ENCODE measurements at regions not wholly inside any gene's neighbourhood (a gene's known extent, or its start where the extent isn't known, plus 50 kb on each side); places are given as distances from the start of the nearest gene placed in this dataset.
A peak's percentile ranks its signal among the peaks of the same experiment; 100 is the strongest.

- H3K4me1 ChIP-seq (ENCODE audit: control insufficient read depth, insufficient read depth, low read length): no peaks in the 10 kb centered on the region
- no peak overlapping the region for H3K27ac ChIP-seq (ENCODE audit: low read length)
- H3K36me3 ChIP-seq (ENCODE audit: control insufficient read depth, insufficient read depth, low read length): no peaks in the 10 kb centered on the region
- WGBS (ENCODE audit: insufficient coverage, low lambda C conversion rate): 70% methylated on average over 3 of the region's 6 CpGs
- no peaks in the 10 kb centered on the region for H3K27me3 ChIP-seq (ENCODE audit: control insufficient read depth, insufficient read depth, low read length)
- no peak for DNase-seq
- H3K4me3 ChIP-seq (ENCODE audit: low read length): no peak overlapping the region
- no peaks in the 10 kb centered on the region for H3K9me3 ChIP-seq (ENCODE audit: control insufficient read depth, low read depth, low read length)
Observed at GRCh38 chr10:42973411-42973810, 103.5 kb upstream of the RET start.

- no CpG with 5 or more reads among the region's 9 CpGs for WGBS (ENCODE audit: insufficient coverage, low lambda C conversion rate)
- Histone ChIP-seq H3K27ac (ENCODE audit: low read length) (no peak overlapping the region), H3K27me3 (ENCODE audit: control insufficient read depth, insufficient read depth, low read length) (no peaks in the 10 kb centered on the region), H3K4me3 (ENCODE audit: low read length) (no peak overlapping the region), H3K36me3 (ENCODE audit: control insufficient read depth, insufficient read depth, low read length) (no peaks in the 10 kb centered on the region), H3K9me3 (ENCODE audit: control insufficient read depth, low read depth, low read length) (no peaks in the 10 kb centered on the region), H3K4me1 (ENCODE audit: control insufficient read depth, insufficient read depth, low read length) (no peaks in the 10 kb centered on the region)
- no peak for DNase-seq
Observed at GRCh38 chr10:42973870-42974692, 102.8 kb upstream of the RET start.

GRCh38 chr10:42974693-42975002, 102.2 kb upstream of the RET start:
- Histone ChIP-seq H3K27me3 (ENCODE audit: control insufficient read depth, insufficient read depth, low read length) (no peaks in the 10 kb centered on the region), H3K4me3 (ENCODE audit: low read length) (no peak overlapping the region), H3K9me3 (ENCODE audit: control insufficient read depth, low read depth, low read length) (no peaks in the 10 kb centered on the region), H3K27ac (ENCODE audit: low read length) (no peak overlapping the region), H3K4me1 (ENCODE audit: control insufficient read depth, insufficient read depth, low read length) (no peaks in the 10 kb centered on the region), H3K36me3 (ENCODE audit: control insufficient read depth, insufficient read depth, low read length) (no peaks in the 10 kb centered on the region)
- DNase-seq: no peak
- no CpG with 5 or more reads among the region's 3 CpGs for WGBS (ENCODE audit: insufficient coverage, low lambda C conversion rate)

DNA sequence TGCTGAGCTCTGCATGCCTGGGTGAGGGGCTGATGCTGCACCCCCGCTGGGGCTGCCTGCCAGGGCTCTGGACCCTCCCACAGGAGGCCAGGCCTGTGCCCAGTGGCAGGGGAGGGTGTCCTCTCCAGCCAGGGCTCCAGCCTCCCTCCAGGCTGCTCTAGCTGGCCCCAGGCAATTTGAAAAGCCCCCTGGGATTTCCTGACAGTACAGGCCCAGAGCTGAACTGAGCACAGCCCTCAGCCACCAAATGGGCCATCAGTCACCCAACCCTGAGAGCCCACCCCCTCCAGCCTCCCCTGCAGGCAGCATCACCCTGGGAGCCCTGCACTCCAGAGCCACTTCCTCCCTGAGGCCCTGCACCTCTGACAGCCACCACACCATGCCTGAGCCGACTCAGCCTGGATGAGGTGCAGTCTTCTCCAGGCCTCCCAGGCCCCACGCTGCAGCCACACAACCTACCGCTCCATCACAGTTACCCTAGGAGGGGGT, 101.8 kb upstream of the RET start:
- Histone ChIP-seq H3K4me3 (ENCODE audit: low read length) (no peak overlapping the region), H3K27ac (ENCODE audit: low read length) (no peak overlapping the region), H3K36me3 (ENCODE audit: control insufficient read depth, insufficient read depth, low read length) (no peaks in the 10 kb centered on the region), H3K9me3 (ENCODE audit: control insufficient read depth, low read depth, low read length) (no peaks in the 10 kb centered on the region), H3K4me1 (ENCODE audit: control insufficient read depth, insufficient read depth, low read length) (no peaks in the 10 kb centered on the region), H3K27me3 (ENCODE audit: control insufficient read depth, insufficient read depth, low read length) (no peaks in the 10 kb centered on the region)
- no peak for DNase-seq
- WGBS (ENCODE audit: insufficient coverage, low lambda C conversion rate): no CpG with 5 or more reads among the region's 4 CpGs

GRCh38 chr10:42975558-42976340, 101.1 kb upstream of the RET start:
- Histone ChIP-seq H3K9me3 (ENCODE audit: control insufficient read depth, low read depth, low read length) (no peaks in the 10 kb centered on the region), H3K27ac (ENCODE audit: low read length) (no peak overlapping the region), H3K27me3 (ENCODE audit: control insufficient read depth, insufficient read depth, low read length) (no peaks in the 10 kb centered on the region), H3K4me1 (ENCODE audit: control insufficient read depth, insufficient read depth, low read length) (no peaks in the 10 kb centered on the region), H3K4me3 (ENCODE audit: low read length) (no peak overlapping the region), H3K36me3 (ENCODE audit: control insufficient read depth, insufficient read depth, low read length) (no peaks in the 10 kb centered on the region)
- WGBS (ENCODE audit: insufficient coverage, low lambda C conversion rate): no CpG with 5 or more reads among the region's 21 CpGs
- no peak for DNase-seq

DNA sequence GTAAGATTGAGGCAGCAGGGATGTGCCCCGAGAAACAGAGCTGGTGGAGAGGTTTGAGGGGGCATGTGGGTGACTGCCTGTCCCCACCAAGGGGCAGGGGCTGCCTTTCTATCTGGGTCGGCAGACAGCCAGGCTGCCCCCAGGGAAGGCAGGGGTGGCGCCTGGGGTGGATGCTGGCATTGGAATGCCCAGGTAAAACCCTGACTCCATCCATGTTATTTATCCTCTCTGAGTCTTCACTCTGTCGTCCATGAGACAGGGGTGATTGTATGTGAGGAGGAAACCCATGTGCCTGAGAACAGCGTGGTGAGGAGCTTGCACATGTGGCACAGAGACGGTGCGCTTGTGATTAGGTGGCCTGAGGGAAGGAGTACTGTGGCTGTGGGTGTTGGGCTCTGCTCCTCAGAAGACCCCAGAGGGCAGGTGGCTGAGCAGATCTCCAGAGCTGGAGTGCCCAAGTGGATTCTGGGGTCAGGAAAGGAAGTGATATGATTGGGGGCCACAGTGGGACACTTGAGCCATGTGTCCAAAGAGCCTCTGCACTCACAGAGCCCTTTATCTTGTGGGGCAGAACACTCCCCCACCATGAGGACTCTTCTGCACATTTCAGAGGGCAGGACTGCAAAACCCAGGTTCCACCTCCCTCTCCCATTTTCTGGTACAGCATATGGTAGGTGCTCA, 100.4 kb upstream of the RET start:
- WGBS (ENCODE audit: insufficient coverage, low lambda C conversion rate): no CpG with 5 or more reads among the region's 7 CpGs
- H3K36me3 ChIP-seq (ENCODE audit: control insufficient read depth, insufficient read depth, low read length): no peaks in the 10 kb centered on the region
- no peaks in the 10 kb centered on the region for H3K27me3 ChIP-seq (ENCODE audit: control insufficient read depth, insufficient read depth, low read length)
- DNase-seq: no peak
- peaks cover 4% of the 10 kb centered on the region for H3K4me1 ChIP-seq (ENCODE audit: control insufficient read depth, insufficient read depth, low read length)
- no peaks in the 10 kb centered on the region for H3K9me3 ChIP-seq (ENCODE audit: control insufficient read depth, low read depth, low read length)
- no peak overlapping the region for H3K27ac ChIP-seq (ENCODE audit: low read length)
- H3K4me3 ChIP-seq (ENCODE audit: low read length): no peak overlapping the region

- Histone ChIP-seq H3K27me3 (ENCODE audit: control insufficient read depth, insufficient read depth, low read length) (no peaks in the 10 kb centered on the region), H3K36me3 (ENCODE audit: control insufficient read depth, insufficient read depth, low read length) (no peaks in the 10 kb centered on the region), H3K4me1 (ENCODE audit: control insufficient read depth, insufficient read depth, low read length) (peaks cover 9% of the 10 kb centered on the region), H3K4me3 (ENCODE audit: low read length) (no peak overlapping the region), H3K9me3 (ENCODE audit: control insufficient read depth, low read depth, low read length) (no peaks in the 10 kb centered on the region), H3K27ac (ENCODE audit: low read length) (no peak overlapping the region)
- no CpG with 5 or more reads among the region's 5 CpGs for WGBS (ENCODE audit: insufficient coverage, low lambda C conversion rate)
- DNase-seq: no peak
Observed at GRCh38 chr10:42977032-42977416, 99.8 kb upstream of the RET start.

DNA sequence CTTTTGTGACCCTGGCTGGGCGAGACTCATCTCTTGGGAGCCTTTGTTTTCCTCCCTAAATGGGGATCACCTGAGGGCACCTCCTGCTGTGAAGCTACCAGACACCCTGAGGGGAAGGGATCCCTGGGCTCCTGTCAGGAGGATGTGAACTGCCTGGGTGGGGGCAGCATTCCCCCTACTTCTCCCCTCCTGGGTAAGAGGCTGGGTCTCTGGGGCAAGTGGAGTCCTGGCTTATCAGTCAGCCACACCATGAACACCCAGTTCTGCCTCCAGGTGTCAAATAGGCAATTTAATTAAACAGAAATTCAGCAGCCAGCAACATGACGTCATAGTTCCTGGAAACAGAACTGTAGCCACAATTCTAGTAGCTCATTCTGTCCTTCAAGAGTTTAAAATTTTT, 97.7 kb upstream of the RET start:
- H3K9me3 ChIP-seq (ENCODE audit: control insufficient read depth, low read depth, low read length): no peaks in the 10 kb centered on the region
- H3K27me3 ChIP-seq (ENCODE audit: control insufficient read depth, insufficient read depth, low read length): no peaks in the 10 kb centered on the region
- no CpG with 5 or more reads among the region's 2 CpGs for WGBS (ENCODE audit: insufficient coverage, low lambda C conversion rate)
- DNase-seq: no peak
- H3K27ac ChIP-seq (ENCODE audit: low read length): no peak overlapping the region
- H3K36me3 ChIP-seq (ENCODE audit: control insufficient read depth, insufficient read depth, low read length): no peaks in the 10 kb centered on the region
- H3K4me1 ChIP-seq (ENCODE audit: control insufficient read depth, insufficient read depth, low read length): peaks cover 22% of the 10 kb centered on the region
- no peak overlapping the region for H3K4me3 ChIP-seq (ENCODE audit: low read length)

GRCh38 chr10:42979721-42980467, 97.0 kb upstream of the RET start:
- Histone ChIP-seq H3K27ac (ENCODE audit: low read length) (no peak overlapping the region), H3K9me3 (ENCODE audit: control insufficient read depth, low read depth, low read length) (no peaks in the 10 kb centered on the region)
- peak in 1 of 2 donors; percentile 24 for DNase-seq

More at GRCh38 chr10:42979721-42980467, 97.0 kb upstream of the RET start:
- H3K36me3 ChIP-seq (ENCODE audit: control insufficient read depth, insufficient read depth, low read length): no peaks in the 10 kb centered on the region
- H3K4me3 ChIP-seq (ENCODE audit: low read length): no peak overlapping the region
- H3K4me1 ChIP-seq (ENCODE audit: control insufficient read depth, insufficient read depth, low read length): peaks cover 22% of the 10 kb centered on the region
- H3K27me3 ChIP-seq (ENCODE audit: control insufficient read depth, insufficient read depth, low read length): no peaks in the 10 kb centered on the region
- WGBS (ENCODE audit: insufficient coverage, low lambda C conversion rate): 67% methylated on average over 1 of the region's 12 CpGs
